Nephron (organoid): ENCODE measurements at regions not wholly inside any gene's neighbourhood (a gene's known extent, or its start where the extent isn't known, plus 50 kb on each side); places are given as distances from the start of the nearest gene placed in this dataset.

Source experiments
- H3K27ac Mint-ChIP-seq, 3 experiments: 2 replicates each; pipeline ENCODE4 v1.8.0; 2020; ENCODE audit warnings: mixed read lengths in 3 of 3, mild to moderate bottlenecking in 2 of 3, moderate library complexity in 1 of 3
- H3K27me3 Mint-ChIP-seq: 2 replicates; pipeline ENCODE4 v1.8.0; 2021; ENCODE audit warnings: low read depth, mild to moderate bottlenecking, moderate library complexity, mixed read lengths
- H3K36me3 Mint-ChIP-seq: 2 replicates; pipeline ENCODE4 v1.8.0; 2020; ENCODE audit warnings: low read depth, mixed read lengths
- H3K4me1 Mint-ChIP-seq: 2 replicates; pipeline ENCODE4 v1.8.0; 2020; ENCODE audit warnings: mixed read lengths
- H3K4me3 Mint-ChIP-seq, 3 experiments: 2 replicates each; pipeline ENCODE4 v1.8.0; 2020; ENCODE audit warnings: mild to moderate bottlenecking in 3 of 3, mixed read lengths in 3 of 3, moderate library complexity in 2 of 3
- H3K9me3 Mint-ChIP-seq: 2 replicates; pipeline ENCODE4 v1.8.0; 2020; ENCODE audit warnings: mixed read lengths
- TF ChIP-seq, protein P1 (sequence below), 3 experiments: fragments of 200-600 bp; sonication (generic); IDR thresholded peaks; one replicate each; pipeline ENCODE4 v1.5.0; 2021; ENCODE audit warnings: antibody characterized with exemption in 3 of 3; ENCODE audit not compliant: unreplicated experiment in 3 of 3

DNA sequence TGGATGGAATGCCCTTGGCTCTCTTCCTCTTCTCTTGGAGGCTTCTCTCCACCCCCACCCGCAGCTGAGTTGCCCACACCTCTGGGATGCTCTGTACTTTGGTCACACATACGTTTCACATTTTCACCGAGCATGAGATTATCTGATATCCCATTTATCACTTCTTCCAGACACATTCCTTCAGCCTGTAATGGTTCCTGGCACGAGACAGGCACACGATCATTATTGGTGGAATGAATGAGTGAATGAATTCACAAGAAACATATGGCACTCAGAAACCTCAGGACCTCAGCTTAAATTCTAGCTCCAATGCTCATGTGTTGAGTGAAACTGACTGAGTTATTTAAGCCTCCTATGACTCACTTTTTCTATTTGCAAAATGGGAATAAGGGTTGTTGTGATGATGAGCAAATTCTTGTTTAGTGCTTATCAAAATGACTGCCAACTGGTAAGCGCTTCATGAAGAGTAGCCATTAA is 242.7 kb upstream of the JUN start:
- no peak overlapping the region for H3K4me3 Mint-ChIP-seq
- peak overlapping the region in 1 of 3 experiments; percentile 2 for H3K27ac Mint-ChIP-seq
- H3K4me1 Mint-ChIP-seq, result peaks cover 13% of the 10 kb centered on the region
- H3K9me3 Mint-ChIP-seq, result peaks cover 2% of the 10 kb centered on the region
- no peaks in the 10 kb centered on the region for H3K36me3 Mint-ChIP-seq
- no peaks in the 10 kb centered on the region for H3K27me3 Mint-ChIP-seq
- TF ChIP-seq, protein P1, sequence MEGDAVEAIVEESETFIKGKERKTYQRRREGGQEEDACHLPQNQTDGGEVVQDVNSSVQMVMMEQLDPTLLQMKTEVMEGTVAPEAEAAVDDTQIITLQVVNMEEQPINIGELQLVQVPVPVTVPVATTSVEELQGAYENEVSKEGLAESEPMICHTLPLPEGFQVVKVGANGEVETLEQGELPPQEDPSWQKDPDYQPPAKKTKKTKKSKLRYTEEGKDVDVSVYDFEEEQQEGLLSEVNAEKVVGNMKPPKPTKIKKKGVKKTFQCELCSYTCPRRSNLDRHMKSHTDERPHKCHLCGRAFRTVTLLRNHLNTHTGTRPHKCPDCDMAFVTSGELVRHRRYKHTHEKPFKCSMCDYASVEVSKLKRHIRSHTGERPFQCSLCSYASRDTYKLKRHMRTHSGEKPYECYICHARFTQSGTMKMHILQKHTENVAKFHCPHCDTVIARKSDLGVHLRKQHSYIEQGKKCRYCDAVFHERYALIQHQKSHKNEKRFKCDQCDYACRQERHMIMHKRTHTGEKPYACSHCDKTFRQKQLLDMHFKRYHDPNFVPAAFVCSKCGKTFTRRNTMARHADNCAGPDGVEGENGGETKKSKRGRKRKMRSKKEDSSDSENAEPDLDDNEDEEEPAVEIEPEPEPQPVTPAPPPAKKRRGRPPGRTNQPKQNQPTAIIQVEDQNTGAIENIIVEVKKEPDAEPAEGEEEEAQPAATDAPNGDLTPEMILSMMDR (IDR thresholded peaks at IDR 0.05; ENCODE audit: unreplicated experiment in 3 of 3), result no peak

DNA sequence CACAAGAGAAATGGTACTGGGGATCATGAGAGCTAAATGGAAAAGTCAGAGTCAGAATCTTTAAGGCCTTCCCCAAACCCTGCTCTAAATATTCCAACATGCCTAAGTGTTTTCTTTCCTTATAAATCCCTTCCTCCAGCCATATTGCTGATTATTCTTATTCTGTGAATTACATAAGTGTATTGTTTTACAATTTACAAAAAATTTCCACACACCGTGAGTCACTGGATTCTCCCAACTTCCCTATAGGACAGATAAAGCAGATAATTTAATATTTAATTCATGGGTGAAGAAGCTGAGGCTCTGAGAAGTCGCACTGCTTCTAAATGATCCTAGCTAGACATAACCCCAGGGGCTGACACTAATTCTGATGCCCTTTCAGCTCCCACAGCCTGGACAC is 243.3 kb upstream of the JUN start:
- H3K4me1 Mint-ChIP-seq, result peaks cover 13% of the 10 kb centered on the region
- H3K36me3 Mint-ChIP-seq, result no peaks in the 10 kb centered on the region
- no peak overlapping the region for H3K4me3 Mint-ChIP-seq
- TF ChIP-seq, protein P1 (IDR thresholded peaks at IDR 0.05; ENCODE audit: unreplicated experiment in 3 of 3), result no peak
- no peak overlapping the region for H3K27ac Mint-ChIP-seq
- no peaks in the 10 kb centered on the region for H3K27me3 Mint-ChIP-seq
- H3K9me3 Mint-ChIP-seq, result peaks cover 2% of the 10 kb centered on the region

DNA sequence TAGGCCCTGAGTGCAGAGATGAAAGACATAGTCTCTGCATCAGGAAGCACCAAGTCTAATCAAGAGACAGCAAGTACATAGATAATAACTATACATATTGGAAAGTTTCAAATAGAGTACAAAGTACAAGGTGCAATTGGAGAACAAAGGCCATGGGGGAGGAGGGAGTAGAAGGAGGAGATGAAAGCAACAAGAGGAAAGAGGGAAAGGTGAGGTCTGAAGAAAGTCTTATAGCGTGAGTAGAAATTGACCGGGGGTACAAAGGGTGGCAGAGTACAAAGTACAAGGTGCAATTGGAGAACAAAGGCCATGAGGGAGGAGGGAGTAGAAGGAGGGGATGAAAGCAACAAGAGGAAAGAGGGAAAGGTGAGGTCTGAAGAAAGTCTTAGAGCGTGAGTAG is 244.2 kb upstream of the JUN start:
- TF ChIP-seq, protein P1 (IDR thresholded peaks at IDR 0.05; ENCODE audit: unreplicated experiment in 3 of 3), result no peak
- no peaks in the 10 kb centered on the region for H3K36me3 Mint-ChIP-seq
- no peak overlapping the region for H3K4me3 Mint-ChIP-seq
- H3K4me1 Mint-ChIP-seq, result peaks cover 13% of the 10 kb centered on the region
- no peak overlapping the region for H3K27ac Mint-ChIP-seq
- peaks cover 2% of the 10 kb centered on the region for H3K9me3 Mint-ChIP-seq
- H3K27me3 Mint-ChIP-seq, result no peaks in the 10 kb centered on the region

DNA sequence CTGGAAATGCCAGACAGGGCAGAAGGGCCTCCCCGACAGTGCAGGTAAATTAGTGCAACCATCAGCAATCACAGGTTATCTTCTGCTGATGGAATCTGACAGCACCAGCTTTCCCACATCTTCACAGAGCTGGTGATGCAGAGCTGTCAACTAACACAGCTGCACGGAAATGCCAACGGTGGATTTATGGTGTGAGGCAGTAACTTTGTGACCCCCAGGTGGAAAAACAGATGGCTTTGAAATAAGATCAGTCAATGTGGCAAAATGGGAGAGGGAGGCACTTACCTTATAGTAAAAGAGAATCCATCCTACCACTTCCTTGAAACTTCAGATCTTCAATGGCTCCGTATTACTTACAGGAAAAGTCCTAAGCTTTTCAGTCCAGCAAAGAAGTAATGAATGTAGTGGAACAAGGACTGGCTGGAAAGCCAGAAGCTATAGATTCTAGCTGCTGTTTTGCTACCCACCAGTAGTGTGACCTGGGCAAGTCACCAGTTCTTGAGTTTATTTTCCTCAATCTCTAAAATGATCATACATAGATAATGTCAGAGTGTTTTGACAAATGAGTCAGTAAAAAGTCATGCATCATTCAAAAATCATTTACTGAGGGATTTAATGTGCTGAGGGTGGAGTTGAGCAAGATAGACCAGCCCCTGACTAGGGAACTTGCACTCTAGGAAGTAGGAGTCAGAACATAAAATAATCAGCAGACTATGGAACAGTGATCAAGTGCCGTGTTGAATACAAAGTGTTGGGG is 245.7 kb upstream of the JUN start:
- Mint-ChIP-seq H3K27me3 (no peaks in the 10 kb centered on the region), H3K4me1 (peaks cover 13% of the 10 kb centered on the region), H3K4me3 (no peak overlapping the region), H3K36me3 (no peaks in the 10 kb centered on the region), H3K27ac (no peak overlapping the region), H3K9me3 (peaks cover 2% of the 10 kb centered on the region)
- TF ChIP-seq, protein P1 (IDR thresholded peaks at IDR 0.05; ENCODE audit: unreplicated experiment in 3 of 3), result no peak

DNA sequence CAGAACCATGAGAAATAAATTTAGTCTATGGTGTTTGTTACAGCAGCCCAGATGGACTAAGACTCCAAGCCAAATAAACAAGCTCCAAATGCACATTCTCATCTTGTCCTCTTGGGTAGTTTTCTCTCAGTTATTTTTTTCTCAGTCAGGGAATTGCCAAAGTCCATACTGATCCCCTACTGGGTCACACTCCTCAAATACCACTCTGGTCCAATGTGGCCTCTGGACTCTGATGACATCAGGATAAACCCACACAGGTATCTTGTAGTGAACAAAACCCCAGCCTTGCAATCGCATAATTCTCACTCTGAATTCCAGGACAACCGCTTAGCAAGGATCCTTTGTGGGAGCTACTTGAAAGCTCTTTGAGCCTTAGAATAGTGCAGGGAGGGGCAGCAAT is 248.4 kb upstream of the JUN start:
- H3K27me3 Mint-ChIP-seq, result peaks cover 3% of the 10 kb centered on the region
- no peak overlapping the region for H3K27ac Mint-ChIP-seq
- TF ChIP-seq, protein P1 (IDR thresholded peaks at IDR 0.05; ENCODE audit: unreplicated experiment in 3 of 3), result no peak
- peaks cover 2% of the 10 kb centered on the region for H3K9me3 Mint-ChIP-seq
- no peaks in the 10 kb centered on the region for H3K36me3 Mint-ChIP-seq
- H3K4me3 Mint-ChIP-seq, result no peak overlapping the region
- H3K4me1 Mint-ChIP-seq, result no peaks in the 10 kb centered on the region

DNA sequence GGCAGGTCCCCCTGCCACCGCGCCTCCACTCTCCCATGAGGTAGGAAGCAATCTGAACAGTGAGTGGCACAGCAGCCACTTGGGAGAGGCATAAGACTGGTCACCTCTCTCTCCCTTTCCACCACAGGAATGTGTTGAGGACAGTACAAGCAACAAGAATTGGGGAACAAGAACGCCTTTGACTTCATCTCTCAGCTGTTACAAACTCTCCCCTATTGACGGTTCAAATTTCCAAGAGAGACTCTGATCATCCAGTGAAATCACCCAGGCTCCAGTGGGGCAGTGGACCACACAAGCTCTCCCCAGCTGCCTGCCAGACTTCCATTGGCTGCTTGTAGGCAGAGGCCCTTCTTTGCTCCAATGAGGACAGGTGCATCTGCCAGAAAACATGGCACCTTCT is 249.9 kb upstream of the JUN start:
- H3K4me3 Mint-ChIP-seq, result no peak overlapping the region
- H3K36me3 Mint-ChIP-seq, result no peaks in the 10 kb centered on the region
- H3K27me3 Mint-ChIP-seq, result peaks cover 3% of the 10 kb centered on the region
- H3K27ac Mint-ChIP-seq, result no peak overlapping the region
- TF ChIP-seq, protein P1 (IDR thresholded peaks at IDR 0.05; ENCODE audit: unreplicated experiment in 3 of 3), result no peak
- peaks cover 2% of the 10 kb centered on the region for H3K9me3 Mint-ChIP-seq
- H3K4me1 Mint-ChIP-seq, result no peaks in the 10 kb centered on the region
